Loucy (cell line): ENCODE measurements at regions not wholly inside any gene's neighbourhood (a gene's known extent, or its start where the extent isn't known, plus 50 kb on each side); places are given as distances from the start of the nearest gene placed in this dataset.

Experiments
- H2AFZ ChIP-seq: fragments of 200-600 bp; sonication (generic); 2 replicates; pipeline ENCODE4 v1.6.0; 2016; ENCODE audit warnings: antibody characterized with exemption, mild to moderate bottlenecking, low read length, moderate library complexity
- H3F3A ChIP-seq: fragments of 200-600 bp; 2 replicates; pipeline ENCODE4 v1.6.0; 2016; ENCODE audit warnings: antibody characterized with exemption, low read depth, mild to moderate bottlenecking
- H3K27me3 ChIP-seq: fragments of 200-600 bp; sonication (generic); 2 replicates; pipeline ENCODE4 v1.6.1; 2014; ENCODE audit warnings: low read length, mild to moderate bottlenecking; ENCODE audit not compliant: insufficient read depth, poor library complexity, severe bottlenecking
- H3K36me3 ChIP-seq: fragments of 200-600 bp; sonication (generic); 2 replicates; pipeline ENCODE4 v1.6.1; 2016; ENCODE audit warnings: low read length; ENCODE audit not compliant: insufficient read depth
- H3K4me1 ChIP-seq: fragments of 200-600 bp; sonication (generic); 2 replicates; pipeline ENCODE4 v1.5.1; 2014; ENCODE audit warnings: low read length, mild to moderate bottlenecking; ENCODE audit not compliant: insufficient read depth, poor library complexity, severe bottlenecking
- H3K4me2 ChIP-seq: fragments of 200-600 bp; sonication (generic); 2 replicates; pipeline ENCODE4 v1.6.0; 2014; ENCODE audit warnings: antibody characterized with exemption, low read length, low read depth, mild to moderate bottlenecking; ENCODE audit not compliant: poor library complexity, severe bottlenecking
- H3K4me3 ChIP-seq: fragments of 200-600 bp; sonication (generic); 2 replicates; pipeline ENCODE4 v1.5.1; 2014; ENCODE audit warnings: low read length, mild to moderate bottlenecking, mixed read lengths; ENCODE audit not compliant: poor library complexity, severe bottlenecking
- H3K79me2 ChIP-seq: fragments of 200-600 bp; sonication (generic); 2 replicates; pipeline ENCODE4 v1.6.1; 2014; ENCODE audit warnings: low read length; ENCODE audit not compliant: insufficient read depth
- H3K9ac ChIP-seq: fragments of 200-600 bp; sonication (generic); 2 replicates; pipeline ENCODE4 v1.6.0; 2014; ENCODE audit warnings: mild to moderate bottlenecking, low read depth, low read length, moderate library complexity; ENCODE audit not compliant: poor library complexity, severe bottlenecking
- H3K9me2 ChIP-seq: fragments of 200-600 bp; sonication (generic); replicated peaks from 2 replicates; pipeline ENCODE4 v1.6.1; 2016; ENCODE audit warnings: low read depth, low read length, mixed read lengths
- H3K9me3 ChIP-seq: fragments of 200-600 bp; sonication (generic); 2 replicates; pipeline ENCODE4 v1.6.1; 2014; ENCODE audit warnings: mild to moderate bottlenecking, antibody characterized with exemption, low read length, low read depth; ENCODE audit not compliant: insufficient read depth
- H4K20me1 ChIP-seq: fragments of 200-600 bp; sonication (generic); 2 replicates; pipeline ENCODE4 v1.6.0; 2014; ENCODE audit warnings: antibody characterized with exemption, low read length, mild to moderate bottlenecking; ENCODE audit not compliant: insufficient read depth, poor library complexity, severe bottlenecking
- EZH2phosphoT487 ChIP-seq: fragments of 200-600 bp; IDR thresholded peaks from 2 replicates; pipeline ENCODE4 v1.6.1; 2018; ENCODE audit warnings: antibody characterized with exemption, mild to moderate bottlenecking, moderate library complexity, borderline replicate concordance
- TF ChIP-seq, protein P1 (sequence below): fragments of 200-600 bp; sonication (generic); conservative IDR thresholded peaks from 2 replicates; pipeline ENCODE4 v1.5.1; 2014; ENCODE audit warnings: mild to moderate bottlenecking, antibody characterized with exemption, low read length

DNA sequence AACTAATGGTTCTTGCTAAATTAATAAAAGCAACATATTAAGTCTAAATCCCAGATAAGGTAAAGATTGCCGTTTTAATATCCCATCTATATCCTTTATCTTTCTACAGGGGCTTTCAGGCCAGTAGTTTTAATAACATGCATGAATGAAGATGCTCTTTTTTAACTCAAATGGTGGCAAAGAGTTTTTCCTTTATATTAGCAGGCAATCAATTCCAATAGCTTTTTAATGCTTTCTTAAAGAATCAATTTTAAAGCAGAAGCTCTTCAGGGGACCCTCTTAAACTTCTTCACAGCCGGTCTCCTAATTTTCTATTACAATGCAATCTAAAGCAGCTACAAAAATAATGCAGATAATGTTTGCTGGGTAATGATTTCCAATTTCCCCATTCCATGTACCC lies 107.8 kb upstream of the HS3ST5 start:
- H3K9ac ChIP-seq, result no peak overlapping the region

DNA sequence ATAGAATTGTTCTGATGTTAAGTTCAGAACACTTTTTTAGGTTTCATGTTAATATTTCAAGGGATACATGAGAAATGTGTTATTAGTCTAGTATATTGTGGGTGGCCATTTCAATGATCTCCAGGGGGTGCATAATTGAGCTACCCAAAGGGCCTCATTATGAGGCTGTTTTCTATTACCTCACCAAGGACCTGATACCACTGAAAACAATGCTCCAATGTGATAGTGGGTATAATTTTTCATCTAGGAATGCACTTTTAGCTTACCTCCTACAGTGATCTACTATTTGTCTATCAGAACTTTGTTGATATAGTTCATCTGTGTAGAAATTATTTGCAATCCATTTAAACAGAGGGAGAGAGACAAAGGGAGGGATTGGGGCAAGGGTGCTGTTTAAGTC lies 106.8 kb upstream of the HS3ST5 start:
- Histone ChIP-seq H2AFZ (no peak overlapping the region), H3K9me2 (no peaks in the 10 kb centered on the region), H3K4me2 (no peak overlapping the region), H3F3A (no peaks in the 10 kb centered on the region), H3K9ac (no peak overlapping the region), H3K79me2 (no peaks in the 10 kb centered on the region), H3K27me3 (no peaks in the 10 kb centered on the region), H3K4me1 (no peaks in the 10 kb centered on the region), H3K9me3 (no peaks in the 10 kb centered on the region), H3K4me3 (no peak overlapping the region), H4K20me1 (no peaks in the 10 kb centered on the region), H3K36me3 (no peaks in the 10 kb centered on the region)
- TF ChIP-seq EZH2phosphoT487, result no peak
- TF ChIP-seq, protein P1, sequence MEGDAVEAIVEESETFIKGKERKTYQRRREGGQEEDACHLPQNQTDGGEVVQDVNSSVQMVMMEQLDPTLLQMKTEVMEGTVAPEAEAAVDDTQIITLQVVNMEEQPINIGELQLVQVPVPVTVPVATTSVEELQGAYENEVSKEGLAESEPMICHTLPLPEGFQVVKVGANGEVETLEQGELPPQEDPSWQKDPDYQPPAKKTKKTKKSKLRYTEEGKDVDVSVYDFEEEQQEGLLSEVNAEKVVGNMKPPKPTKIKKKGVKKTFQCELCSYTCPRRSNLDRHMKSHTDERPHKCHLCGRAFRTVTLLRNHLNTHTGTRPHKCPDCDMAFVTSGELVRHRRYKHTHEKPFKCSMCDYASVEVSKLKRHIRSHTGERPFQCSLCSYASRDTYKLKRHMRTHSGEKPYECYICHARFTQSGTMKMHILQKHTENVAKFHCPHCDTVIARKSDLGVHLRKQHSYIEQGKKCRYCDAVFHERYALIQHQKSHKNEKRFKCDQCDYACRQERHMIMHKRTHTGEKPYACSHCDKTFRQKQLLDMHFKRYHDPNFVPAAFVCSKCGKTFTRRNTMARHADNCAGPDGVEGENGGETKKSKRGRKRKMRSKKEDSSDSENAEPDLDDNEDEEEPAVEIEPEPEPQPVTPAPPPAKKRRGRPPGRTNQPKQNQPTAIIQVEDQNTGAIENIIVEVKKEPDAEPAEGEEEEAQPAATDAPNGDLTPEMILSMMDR, result no peak

More for the DNA sequence above, 107.8 kb upstream of the HS3ST5 start:
- TF ChIP-seq, protein P1, result no peak
- no peak for TF ChIP-seq EZH2phosphoT487
- Histone ChIP-seq H3K79me2 (no peaks in the 10 kb centered on the region), H2AFZ (no peak overlapping the region), H4K20me1 (no peaks in the 10 kb centered on the region), H3K9me3 (no peaks in the 10 kb centered on the region), H3K27me3 (no peaks in the 10 kb centered on the region), H3K9me2 (no peaks in the 10 kb centered on the region), H3F3A (no peaks in the 10 kb centered on the region), H3K36me3 (no peaks in the 10 kb centered on the region), H3K4me1 (no peaks in the 10 kb centered on the region), H3K4me3 (no peak overlapping the region), H3K4me2 (no peak overlapping the region)

DNA sequence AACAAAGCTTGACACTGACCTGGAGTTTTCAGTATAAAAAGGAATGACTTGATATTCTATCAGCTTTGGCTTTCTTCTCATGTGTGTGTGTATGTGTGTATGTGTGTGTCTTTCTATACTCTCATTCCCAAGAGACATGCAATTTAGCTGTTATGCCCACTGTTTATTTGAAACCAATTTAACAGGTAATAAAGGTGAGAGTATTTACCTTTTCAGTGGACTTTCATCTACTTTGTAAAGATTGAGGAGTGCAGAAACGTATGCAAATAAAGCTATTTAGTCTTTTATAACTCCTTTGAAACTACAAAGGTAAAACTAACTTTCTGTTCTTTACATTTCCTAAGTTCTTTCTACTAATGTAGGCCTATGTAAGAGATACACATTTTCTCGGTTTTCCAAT lies 103.5 kb upstream of the HS3ST5 start:
- Histone ChIP-seq H3K4me2 (no peak overlapping the region), H3K4me3 (no peak overlapping the region), H3K27me3 (no peaks in the 10 kb centered on the region), H3K4me1 (no peaks in the 10 kb centered on the region), H4K20me1 (no peaks in the 10 kb centered on the region), H2AFZ (no peak overlapping the region), H3K36me3 (no peaks in the 10 kb centered on the region), H3F3A (no peaks in the 10 kb centered on the region), H3K9me3 (no peaks in the 10 kb centered on the region), H3K9ac (no peak overlapping the region), H3K79me2 (no peaks in the 10 kb centered on the region), H3K9me2 (no peaks in the 10 kb centered on the region)
- TF ChIP-seq, protein P1, result no peak
